Suprapubic skin (tissue), 4 donors: ENCODE measurements at regions not wholly inside any gene's neighbourhood (a gene's known extent, or its start where the extent isn't known, plus 50 kb on each side); places are given as distances from the start of the nearest gene placed in this dataset.
"Not testable (repeated sequence)": the region's sequence is repeated elsewhere in the genome, so short reads cannot be mapped to it uniquely, and the experiment has no call there.

Experiments used
- DNase-seq, 2 donors: peaks; one replicate each; pipeline ENCODE4 v3.0.0-alpha.2; 2019; ENCODE audit warnings: low spot score in 2 of 2
- H3K27ac ChIP-seq: fragments of 200-600 bp; sonication (generic); one replicate; pipeline ENCODE4 v1.5.1; 2019
- H3K27me3 ChIP-seq: fragments of 200-600 bp; sonication (generic); one replicate; pipeline ENCODE4 v1.5.1; 2019
- H3K36me3 ChIP-seq: fragments of 200-600 bp; sonication (generic); one replicate; pipeline ENCODE4 v1.5.1; 2019
- H3K4me1 ChIP-seq: fragments of 200-600 bp; sonication (generic); one replicate; pipeline ENCODE4 v1.5.1; 2019
- H3K4me3 ChIP-seq: fragments of 200-600 bp; sonication (generic); one replicate; pipeline ENCODE4 v1.5.1; 2019; ENCODE audit warnings: mild to moderate bottlenecking
- H3K9me3 ChIP-seq: fragments of 200-600 bp; sonication (generic); one replicate; pipeline ENCODE4 v1.5.1; 2019
- CTCF ChIP-seq, 2 donors: fragments of 200-600 bp in 1 of 2; fragments of 450-650 bp in 1 of 2; sonication (generic) in 1 of 2; IDR thresholded peaks; one replicate each; pipeline ENCODE4 v1.5.1; 2016 to 2019; ENCODE audit warnings: antibody characterized with exemption in 2 of 2, mild to moderate bottlenecking in 1 of 2, moderate library complexity in 1 of 2
- EP300 ChIP-seq: sonication (generic); formaldehyde crosslinking; IDR thresholded peaks from one replicate; pipeline ENCODE4 v1.6.1; 2017; ENCODE audit warnings: antibody characterized with exemption
- POLR2A ChIP-seq, 2 donors: fragments of 450-650 bp; IDR thresholded peaks; one replicate each; pipeline ENCODE4 v1.6.1; 2017; ENCODE audit warnings: antibody characterized with exemption in 2 of 2, mild to moderate bottlenecking in 2 of 2, moderate library complexity in 2 of 2
- POLR2AphosphoS5 ChIP-seq, 3 donors: sonication (generic); formaldehyde crosslinking; IDR thresholded peaks; one replicate each; pipeline ENCODE4 v1.6.1; 2017; ENCODE audit warnings: antibody characterized with exemption in 3 of 3
- WGBS: methylation state at CpG from one replicate; pipeline ENCODE4 v1.1.5; 2018; 5-methylcytosine and 5-hydroxymethylcytosine counted together

DNA sequence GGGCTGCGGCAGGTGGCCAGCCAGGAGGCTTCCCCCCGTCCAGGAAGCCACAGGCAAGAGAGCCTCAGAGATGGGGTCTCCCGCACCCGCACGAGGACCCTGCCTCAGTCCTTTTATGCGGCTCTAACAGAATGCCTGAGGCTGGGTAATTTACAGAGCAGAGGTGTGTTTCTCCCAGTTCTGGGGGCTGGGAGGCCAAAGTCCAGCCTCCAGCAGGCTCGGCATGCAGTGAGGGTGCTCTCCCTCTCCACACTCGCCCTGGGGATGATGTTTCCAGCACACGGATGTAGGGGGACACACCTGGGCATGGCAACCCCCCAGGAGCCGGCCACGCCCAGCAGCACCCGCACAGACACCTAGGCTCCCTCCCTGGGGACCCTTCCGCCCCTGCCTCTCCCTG is 95.4 kb upstream of the PPP1R26 start:
- H3K27me3 ChIP-seq = peaks cover 48% of the 10 kb centered on the region
- H3K36me3 ChIP-seq = no peaks in the 10 kb centered on the region
- no peaks in the 10 kb centered on the region for H3K4me1 ChIP-seq
- H3K27ac ChIP-seq = no peak overlapping the region
- H3K9me3 ChIP-seq = no peaks in the 10 kb centered on the region
- no peak for DNase-seq
- no CpG with 5 or more reads among the region's 13 CpGs for WGBS
- TF ChIP-seq POLR2A (IDR thresholded peaks at IDR 0.05) (no peak), CTCF (IDR thresholded peaks at IDR 0.05) (no peak), POLR2AphosphoS5 (IDR thresholded peaks at IDR 0.05) (no peak), EP300 (no peak)
- no peak overlapping the region for H3K4me3 ChIP-seq

DNA sequence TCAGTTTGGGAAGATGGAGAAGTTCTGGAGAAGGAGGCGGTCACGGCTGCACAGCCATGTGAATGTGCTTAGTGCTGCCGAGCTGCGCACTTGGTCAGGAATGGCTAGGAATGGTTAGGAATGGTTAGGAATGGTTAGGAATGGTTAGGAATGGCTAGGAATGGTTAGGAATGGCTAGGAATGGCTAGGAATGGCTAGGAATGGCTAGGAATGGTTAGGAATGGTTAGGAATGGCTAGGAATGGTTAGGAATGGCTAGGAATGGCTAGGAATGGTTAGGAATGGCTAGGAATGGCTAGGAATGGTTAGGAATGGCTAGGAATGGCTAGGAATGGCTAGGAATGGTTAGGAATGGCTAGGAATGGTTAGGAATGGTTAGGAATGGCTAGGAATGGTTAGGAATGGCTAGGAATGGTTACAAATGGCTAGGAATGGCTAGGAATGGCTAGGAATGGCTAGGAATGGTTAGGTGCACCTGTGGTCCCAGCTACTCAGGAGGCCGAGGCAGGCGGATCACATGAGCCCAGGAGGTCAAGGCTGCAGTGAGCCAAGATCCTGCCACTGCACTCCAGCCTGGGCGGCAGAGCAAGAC is 94.7 kb upstream of the PPP1R26 start:
- H3K9me3 ChIP-seq, H3K36me3 ChIP-seq, H3K27ac ChIP-seq, H3K4me1 ChIP-seq, DNase-seq, H3K4me3 ChIP-seq: not testable (repeated sequence)
- WGBS = 82% methylated on average over 7 of the region's 7 CpGs
- H3K27me3 ChIP-seq = peaks cover 50% of the 10 kb centered on the region

DNA sequence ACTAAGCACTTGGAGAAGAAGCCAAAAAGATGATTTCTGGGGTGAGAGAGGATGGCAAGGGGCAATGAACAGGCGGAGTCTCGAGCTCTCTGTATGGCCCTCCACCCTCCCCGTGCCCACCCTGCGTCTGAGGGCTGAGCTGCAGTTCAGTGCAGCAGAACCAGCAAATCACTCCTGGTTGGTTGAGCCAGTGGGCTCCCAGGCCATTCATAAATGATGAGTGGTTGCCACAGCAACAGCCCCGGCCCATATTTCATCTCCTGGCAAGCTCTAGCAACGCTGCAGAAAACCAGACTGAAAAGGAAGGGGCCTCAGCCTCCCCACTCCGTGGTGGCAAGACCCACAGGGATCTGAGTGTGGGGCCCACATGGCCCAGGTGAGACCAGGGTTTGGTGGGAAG is 93.8 kb upstream of the PPP1R26 start:
- Histone ChIP-seq H3K36me3 (no peaks in the 10 kb centered on the region), H3K4me1 (no peaks in the 10 kb centered on the region), H3K4me3 (no peak overlapping the region), H3K27ac (no peak overlapping the region), H3K9me3 (no peaks in the 10 kb centered on the region), H3K27me3 (peaks cover 57% of the 10 kb centered on the region)
- TF ChIP-seq POLR2AphosphoS5 (IDR thresholded peaks at IDR 0.05) (no peak), EP300 (no peak), POLR2A (IDR thresholded peaks at IDR 0.05) (no peak), CTCF (IDR thresholded peaks at IDR 0.05) (no peak)
- 48% methylated on average over 7 of the region's 7 CpGs for WGBS
- DNase-seq = no peak

DNA sequence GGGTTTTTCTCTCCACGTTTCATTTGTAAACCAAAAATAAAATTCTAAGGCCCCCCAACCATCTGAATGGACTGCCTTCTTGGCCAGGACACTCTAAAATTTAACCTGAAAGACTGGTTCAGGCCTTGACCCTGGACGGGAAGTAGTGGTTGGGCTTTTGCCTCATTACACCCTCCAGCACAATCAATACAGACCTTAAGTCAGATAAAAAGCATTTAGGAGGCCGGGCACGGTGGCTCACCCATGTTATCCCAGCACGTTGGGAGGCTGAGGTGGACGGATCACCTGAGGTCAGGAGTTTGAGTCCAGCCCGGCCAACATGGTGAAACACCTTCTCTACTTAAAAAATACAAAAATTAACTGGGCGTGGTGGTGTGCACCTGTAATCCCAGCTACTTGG is 91.6 kb upstream of the PPP1R26 start:
- 82% methylated on average over 8 of the region's 8 CpGs for WGBS
- TF ChIP-seq CTCF (IDR thresholded peaks at IDR 0.05) (no peak), POLR2A (IDR thresholded peaks at IDR 0.05) (no peak), POLR2AphosphoS5 (IDR thresholded peaks at IDR 0.05) (no peak), EP300 (no peak)
- Histone ChIP-seq H3K4me1 (no peaks in the 10 kb centered on the region), H3K27me3 (peaks cover 62% of the 10 kb centered on the region), H3K27ac (no peak overlapping the region), H3K36me3 (no peaks in the 10 kb centered on the region), H3K4me3 (no peak overlapping the region), H3K9me3 (no peaks in the 10 kb centered on the region)
- DNase-seq = no peak

- Histone ChIP-seq H3K36me3 (no peaks in the 10 kb centered on the region), H3K27ac (no peak overlapping the region), H3K4me1 (no peaks in the 10 kb centered on the region), H3K4me3 (no peak overlapping the region), H3K27me3 (peaks cover 58% of the 10 kb centered on the region), H3K9me3 (no peaks in the 10 kb centered on the region)
- 93% methylated on average over 8 of the region's 8 CpGs for WGBS
- no peak for TF ChIP-seq EP300
- TF ChIP-seq CTCF (IDR thresholded peaks at IDR 0.05) = no peak
- TF ChIP-seq POLR2A (IDR thresholded peaks at IDR 0.05) = no peak
- TF ChIP-seq POLR2AphosphoS5 (IDR thresholded peaks at IDR 0.05) = no peak
- DNase-seq = no peak
Observed at GRCh38 chr9:135388530-135388929, 91.1 kb upstream of the PPP1R26 start.

DNA sequence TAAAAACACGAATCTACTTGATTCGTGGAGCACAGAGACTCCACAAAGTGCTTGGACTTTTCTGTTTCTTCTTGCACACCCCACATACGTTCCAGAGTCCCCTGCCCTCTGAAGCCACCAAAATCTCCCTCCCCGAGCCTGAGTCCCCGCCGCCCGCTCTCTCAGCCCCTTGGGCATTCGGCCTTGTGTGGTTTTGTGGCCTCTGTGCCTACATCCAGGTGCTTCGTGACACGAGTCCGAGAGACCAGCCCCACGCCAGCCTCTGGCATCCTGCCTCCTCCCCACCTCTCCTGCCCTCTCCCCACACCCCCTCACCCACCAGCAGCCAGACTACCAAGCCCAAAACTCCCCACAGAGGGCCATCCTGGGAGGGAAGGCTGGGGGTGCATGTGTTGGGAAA is 87.8 kb upstream of the PPP1R26 start:
- DNase-seq = no peak
- H3K36me3 ChIP-seq = no peaks in the 10 kb centered on the region
- WGBS = 88% methylated on average over 12 of the region's 12 CpGs
- H3K9me3 ChIP-seq = no peaks in the 10 kb centered on the region
- H3K4me3 ChIP-seq = no peak overlapping the region
- H3K27ac ChIP-seq = no peak overlapping the region
- peaks cover 34% of the 10 kb centered on the region for H3K27me3 ChIP-seq
- H3K4me1 ChIP-seq = no peaks in the 10 kb centered on the region
- TF ChIP-seq EP300 = no peak
- TF ChIP-seq POLR2AphosphoS5 (IDR thresholded peaks at IDR 0.05) = no peak
- no peak for TF ChIP-seq CTCF (IDR thresholded peaks at IDR 0.05)
- no peak for TF ChIP-seq POLR2A (IDR thresholded peaks at IDR 0.05)
